HG02938 (cell line): ENCODE measurements at regions not wholly inside any gene's neighbourhood (a gene's known extent, or its start where the extent isn't known, plus 50 kb on each side); places are given as distances from the start of the nearest gene placed in this dataset.
A peak's percentile ranks its signal among the peaks of the same experiment; 100 is the strongest.
"Not testable (repeated sequence)": the region's sequence is repeated elsewhere in the genome, so short reads cannot be mapped to it uniquely, and the experiment has no call there.

Source experiments
- ATAC-seq: cut with Tn5 transposase; IDR thresholded peaks from one replicate; pipeline ENCODE4 v1.9.1; 2021; ENCODE audit warnings: mild to moderate bottlenecking, moderate library complexity; ENCODE audit not compliant: unreplicated experiment

DNA sequence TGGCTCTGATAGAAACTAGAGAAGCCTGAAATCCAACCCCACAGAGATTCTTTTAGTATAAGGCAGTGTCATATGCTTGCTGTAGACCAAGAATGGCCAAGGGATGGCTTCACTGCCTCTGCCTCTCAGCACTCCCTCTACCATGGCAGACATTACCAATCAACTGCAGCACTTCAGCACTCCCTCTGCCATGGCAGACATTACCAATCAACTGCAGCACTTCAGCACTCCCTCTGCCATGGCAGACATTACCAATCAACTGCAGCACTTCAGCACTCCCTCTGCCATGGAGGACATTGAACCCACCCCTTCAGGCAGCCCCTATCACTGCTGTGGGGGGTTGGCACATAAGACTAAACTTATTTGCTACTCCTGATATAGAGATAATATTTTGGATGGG is 287.8 kb downstream of the AACS start:
- ATAC-seq = not testable (repeated sequence)

DNA sequence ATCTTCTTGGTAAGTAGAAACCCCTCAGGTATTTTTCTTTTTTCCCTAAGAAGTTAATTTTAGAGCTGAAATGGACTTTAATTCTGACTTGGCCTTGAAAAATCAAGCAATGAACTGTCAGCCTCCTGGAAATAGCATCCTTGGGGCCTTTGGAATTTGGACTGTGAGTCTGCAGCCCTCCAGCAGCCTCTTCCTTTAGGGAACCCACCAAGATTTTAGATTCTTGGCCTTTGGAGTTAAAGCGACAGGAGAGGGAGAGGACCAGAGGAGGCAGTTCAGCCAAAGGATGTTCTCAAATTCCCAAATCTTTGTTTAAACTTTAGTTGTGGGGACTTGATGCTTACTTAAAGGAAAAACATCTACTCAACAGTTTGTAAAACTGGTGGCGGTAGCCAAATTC is 288.6 kb downstream of the AACS start:
- no peak for ATAC-seq

DNA sequence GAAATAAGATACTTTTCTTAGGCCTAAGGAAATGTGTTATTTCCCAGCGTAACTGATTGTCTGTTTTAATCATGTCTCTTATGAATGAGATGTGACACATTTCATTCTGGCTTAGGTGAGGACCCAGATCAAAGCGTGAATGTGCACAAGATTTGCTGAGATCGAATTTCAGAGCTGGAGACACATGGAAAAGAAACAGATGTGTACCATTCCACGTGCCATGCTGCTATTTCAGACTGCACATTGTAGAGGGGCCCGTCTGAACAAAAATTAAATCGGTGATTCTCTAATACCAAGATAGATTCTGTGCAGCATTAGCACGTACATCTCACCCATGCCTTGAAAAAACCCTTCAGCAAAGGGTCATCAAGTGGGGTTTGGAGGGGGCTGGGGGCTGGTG is 290.4 kb downstream of the AACS start:
- no peak for ATAC-seq

DNA sequence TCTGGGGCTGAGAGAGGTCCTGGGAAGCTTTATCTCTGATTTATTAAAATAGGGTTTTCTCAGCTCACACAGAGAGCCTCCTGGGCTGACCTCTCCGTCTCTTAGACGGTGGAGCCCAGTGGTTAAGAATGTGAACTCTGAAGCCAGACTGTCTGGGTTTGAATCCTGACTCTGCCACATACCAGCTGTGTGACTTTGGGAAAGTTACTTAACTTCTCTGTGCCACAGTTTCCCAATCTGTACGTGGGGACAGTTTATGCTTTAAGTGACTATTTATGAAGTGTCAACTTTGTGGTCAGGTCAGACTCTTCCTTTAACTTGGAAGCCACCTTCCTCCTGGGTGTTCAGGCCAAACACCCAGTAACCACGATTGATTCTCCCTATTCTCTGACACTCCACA is 290.9 kb downstream of the AACS start:
- ATAC-seq = no peak

DNA sequence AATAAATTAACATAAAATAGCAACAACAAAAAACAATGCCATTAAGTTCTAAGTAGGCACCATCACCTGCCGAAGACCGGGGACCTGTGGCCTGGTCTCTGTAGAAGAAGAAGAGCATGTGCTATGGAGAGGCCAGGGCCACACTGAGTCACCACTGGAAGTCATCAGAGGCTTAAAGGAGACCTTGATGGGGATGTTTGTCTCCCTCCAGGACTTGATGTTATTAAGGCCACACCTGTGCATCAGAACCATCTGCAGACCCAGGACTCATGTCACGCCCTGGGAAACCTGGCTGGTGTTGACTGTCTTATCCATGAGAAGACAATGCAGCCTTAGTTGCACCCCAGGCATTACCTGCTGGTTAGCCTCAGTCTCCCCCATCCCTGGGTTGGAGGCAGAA is 292.3 kb downstream of the AACS start:
- no peak for ATAC-seq

DNA sequence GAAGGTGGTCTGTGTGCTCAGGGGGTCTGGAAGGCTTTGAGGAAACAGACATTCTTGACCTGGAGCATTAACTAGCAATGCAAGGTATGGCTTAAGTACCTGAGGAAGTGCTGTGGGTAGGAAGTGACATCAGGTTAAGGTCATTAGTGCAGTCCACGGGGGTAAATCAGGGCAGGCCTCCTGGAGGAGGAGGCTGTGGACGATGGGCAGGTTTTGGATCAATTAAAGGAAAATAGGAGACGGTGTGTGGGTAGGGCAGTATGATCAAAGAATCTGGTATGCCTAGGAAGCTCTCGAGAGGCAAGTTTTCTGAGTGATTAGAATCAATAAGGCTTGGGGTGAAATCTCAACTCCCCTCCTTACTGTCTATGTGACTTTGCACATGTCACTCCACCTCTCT is 295.3 kb downstream of the AACS start:
- no peak for ATAC-seq

DNA sequence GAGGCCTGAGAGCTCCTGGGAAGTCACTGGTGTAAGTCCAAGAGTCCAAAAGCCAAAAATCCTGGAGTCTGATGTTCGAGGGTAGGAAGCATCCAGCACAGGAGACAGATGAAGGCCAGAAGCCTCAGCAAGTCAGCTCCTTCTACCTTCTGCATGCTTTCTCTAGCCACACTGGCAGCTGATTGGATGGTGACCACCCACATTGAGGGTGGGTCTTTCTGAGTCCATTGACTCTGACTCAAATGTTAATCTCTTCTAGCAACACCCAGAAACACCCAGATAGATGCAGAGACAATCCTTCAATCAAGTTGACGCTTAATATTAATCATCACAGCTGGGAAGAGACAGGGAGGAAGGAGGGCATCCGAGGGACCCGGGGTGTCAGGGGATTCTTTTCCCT is 305.8 kb downstream of the AACS start:
- no peak for ATAC-seq

DNA sequence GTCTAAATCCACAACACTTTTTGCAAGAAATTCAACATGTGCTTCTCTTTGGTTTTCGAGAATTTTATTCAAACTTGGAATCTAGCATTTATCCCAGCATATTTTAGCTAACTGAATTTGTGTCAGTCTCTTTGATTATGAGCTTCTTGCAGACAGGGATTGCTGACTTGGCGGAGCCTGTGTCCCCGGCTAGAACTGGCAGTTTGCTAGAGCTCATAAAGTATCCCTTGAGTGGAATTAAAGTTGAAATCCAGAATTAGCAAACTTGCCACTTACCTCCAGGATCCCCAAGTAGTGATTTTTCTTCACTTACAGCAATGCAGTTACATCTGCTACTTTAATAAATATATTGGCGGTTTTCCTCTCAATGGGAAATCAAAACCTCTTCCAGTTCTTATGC is 306.9 kb downstream of the AACS start:
- no peak for ATAC-seq

DNA sequence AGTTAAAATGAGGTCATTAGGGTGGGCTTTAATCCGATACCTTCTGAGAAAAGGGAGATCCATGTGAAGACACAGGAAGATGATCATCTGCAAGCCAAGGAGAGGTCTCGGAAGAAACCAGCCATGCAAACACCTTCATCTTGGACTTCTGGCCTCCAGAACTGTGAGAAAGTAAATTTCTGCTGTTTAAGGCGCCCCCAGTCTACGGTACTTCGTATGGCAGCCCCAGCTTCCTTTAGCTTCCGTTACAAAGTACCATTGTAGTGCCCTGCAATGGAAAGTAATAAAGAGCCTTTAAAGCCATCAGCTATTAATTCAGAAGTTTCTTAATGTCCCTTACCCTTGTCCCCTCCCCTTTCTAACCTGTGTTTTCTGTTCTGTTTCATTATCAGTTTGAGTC is 308.1 kb downstream of the AACS start:
- no peak for ATAC-seq

DNA sequence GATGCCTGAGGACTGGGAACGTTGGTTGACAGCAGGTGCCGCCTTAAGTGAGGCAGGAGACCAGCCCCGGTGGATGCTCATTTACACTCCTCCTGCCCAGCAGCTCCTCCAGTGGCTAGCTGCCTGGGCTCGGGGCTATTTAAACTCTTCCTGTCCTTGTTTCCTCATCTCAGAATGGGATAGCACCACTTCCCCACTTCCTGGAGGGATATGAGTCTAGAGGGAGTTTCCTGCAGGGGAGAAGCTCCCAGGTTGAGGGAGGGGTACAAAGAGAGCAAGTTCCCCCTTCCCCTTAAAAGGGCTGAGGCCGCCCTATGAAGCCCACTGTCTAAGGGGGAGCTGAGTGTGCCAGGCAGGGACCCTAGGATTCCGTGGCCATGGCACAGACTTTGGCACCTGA is 311.2 kb downstream of the AACS start:
- no peak for ATAC-seq

DNA sequence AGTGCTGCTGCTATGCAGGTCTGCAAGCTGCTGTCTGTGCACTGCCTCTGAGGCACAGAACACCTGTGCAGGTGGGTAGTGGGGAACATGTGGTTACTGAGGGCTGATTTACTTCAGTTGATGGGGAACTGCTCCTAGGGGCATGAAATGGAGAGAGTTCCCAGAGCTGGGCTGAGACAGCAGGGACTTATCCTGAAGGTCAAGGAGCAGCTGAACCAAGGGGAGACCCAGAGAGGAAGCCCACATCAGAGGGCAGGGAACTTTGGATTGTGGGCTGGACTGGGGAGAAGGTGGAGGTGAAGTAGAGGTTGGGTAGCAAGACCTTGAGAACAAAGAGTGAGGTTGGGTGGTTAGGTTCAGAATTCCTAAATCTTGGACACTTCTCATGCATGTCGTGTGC is 311.9 kb downstream of the AACS start:
- ATAC-seq = no peak

DNA sequence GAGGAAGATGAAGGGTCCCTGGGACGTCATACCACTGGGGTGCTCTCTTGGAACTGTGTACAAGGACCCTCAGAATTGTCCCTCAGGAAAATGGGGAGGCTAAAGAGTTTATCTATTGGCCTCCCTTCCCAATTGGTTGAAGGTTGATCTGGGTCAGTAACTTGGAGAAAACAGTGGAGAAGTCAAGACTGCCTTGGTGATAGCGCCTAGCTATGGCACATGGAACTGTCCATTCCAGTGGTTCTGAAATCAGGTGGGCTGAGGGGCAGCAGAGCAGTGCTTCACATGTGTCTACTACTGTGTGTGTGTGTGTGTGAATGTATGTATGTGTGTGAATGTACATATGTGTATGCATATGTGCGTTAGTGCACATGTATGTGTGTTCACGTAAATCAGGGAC is 316.1 kb downstream of the AACS start:
- ATAC-seq = no peak

DNA sequence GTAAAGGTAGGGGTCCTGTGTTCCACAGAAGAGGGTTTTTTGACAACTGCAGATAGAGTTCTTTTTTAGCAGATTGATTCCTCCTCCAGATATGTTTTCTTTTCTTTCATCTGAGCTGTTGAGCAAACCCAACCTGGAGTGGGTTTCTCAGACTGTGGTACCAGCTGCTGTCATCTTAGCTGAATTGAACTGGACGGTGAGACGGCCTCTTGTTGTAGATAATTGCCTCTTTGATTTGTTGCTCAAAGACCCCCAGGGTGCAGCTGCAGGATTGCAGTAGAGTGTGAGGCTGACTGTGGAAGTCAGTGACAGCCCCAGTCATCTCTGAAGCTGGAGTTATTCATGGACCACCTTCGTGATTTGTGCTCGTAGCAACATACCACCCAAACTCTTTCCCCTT is 317.7 kb downstream of the AACS start:
- ATAC-seq = no peak

DNA sequence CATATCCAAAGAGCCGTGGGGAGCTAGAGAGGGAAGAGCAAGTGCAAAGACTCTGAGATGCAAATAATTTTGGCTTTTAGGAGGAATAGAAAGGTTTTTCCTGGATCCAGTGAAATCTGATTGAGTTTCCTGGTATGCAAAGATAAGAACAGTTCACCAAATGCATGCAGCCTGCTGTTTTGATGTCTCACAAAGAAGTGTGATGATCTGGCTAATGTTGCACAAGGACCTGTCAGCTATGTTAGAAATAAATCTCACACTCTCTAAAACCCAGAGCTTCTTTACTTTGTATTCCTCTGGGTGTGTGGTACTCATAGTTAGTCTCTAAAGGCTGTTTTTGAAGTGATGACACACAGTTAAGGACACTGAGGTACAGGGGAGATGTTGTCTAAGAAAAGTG is 321.4 kb downstream of the AACS start:
- no peak for ATAC-seq

DNA sequence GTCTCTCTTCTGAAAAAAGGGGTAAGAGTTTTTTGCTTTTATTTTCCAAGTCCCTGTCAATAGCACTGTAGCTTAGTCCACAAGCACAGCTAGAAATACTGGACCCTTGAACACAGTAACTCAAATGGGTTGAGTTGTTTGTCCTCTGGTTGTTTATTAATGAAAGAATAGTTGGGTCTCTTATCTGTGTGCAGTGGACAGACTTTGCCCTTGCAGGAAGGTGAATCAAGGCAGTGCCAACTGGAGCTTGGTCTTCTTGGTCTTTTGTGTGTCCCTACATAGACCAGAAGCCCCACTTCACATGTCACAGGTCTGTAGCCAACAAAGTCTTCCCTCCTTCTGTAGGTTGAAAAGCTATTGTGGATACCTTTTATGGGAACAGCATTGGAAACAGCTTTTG is 322.0 kb downstream of the AACS start:
- ATAC-seq = no peak

DNA sequence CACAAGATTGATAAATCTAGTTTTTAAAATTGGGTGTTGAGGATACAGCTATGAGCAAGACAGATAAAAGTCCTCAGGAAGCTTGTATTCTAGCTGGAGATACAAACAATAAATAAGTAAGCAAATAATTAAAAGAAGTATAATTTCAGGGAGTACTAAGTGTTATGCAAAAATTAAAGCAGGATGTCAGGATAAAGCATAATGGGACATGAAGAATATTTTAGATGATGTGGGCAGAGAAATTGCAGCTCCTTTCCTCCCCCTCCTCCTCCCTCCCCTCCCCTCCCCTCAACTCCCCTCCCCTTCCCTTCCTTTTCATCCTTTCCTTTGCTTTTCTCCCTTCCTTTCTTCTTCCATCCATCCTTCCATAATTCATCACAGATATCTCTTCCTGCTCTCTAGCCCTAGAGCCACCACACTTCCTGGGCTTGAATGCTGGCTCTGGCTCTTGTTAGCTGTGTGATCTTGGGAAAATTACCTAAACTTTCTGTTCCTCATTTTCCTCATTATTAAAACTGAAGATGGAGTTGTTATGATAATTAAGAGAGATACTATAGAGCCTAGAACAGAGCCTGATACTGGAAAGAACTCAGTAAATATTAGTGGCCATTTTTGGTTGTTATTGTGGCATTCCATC is 323.9 kb downstream of the AACS start:
- ATAC-seq = no peak

DNA sequence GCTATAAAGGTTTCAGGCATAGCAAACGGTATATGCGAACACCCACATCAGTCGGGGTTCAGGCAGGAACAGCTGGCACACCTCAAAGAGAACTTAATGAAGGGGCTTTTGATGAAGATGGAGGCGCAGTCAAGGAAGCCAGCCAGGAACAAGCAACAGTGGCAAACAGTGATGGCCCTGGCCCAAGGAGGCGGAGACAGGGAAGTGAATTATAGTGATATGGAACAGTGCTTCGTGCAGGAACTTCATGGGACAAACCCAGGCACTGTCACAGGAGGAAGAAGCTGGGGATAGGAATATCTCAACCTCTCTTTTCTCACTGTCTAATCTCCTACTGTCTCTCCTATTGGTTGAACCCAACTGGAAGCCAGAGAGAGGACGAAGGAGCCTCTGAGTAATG is 328.3 kb downstream of the AACS start:
- ATAC-seq = no peak

DNA sequence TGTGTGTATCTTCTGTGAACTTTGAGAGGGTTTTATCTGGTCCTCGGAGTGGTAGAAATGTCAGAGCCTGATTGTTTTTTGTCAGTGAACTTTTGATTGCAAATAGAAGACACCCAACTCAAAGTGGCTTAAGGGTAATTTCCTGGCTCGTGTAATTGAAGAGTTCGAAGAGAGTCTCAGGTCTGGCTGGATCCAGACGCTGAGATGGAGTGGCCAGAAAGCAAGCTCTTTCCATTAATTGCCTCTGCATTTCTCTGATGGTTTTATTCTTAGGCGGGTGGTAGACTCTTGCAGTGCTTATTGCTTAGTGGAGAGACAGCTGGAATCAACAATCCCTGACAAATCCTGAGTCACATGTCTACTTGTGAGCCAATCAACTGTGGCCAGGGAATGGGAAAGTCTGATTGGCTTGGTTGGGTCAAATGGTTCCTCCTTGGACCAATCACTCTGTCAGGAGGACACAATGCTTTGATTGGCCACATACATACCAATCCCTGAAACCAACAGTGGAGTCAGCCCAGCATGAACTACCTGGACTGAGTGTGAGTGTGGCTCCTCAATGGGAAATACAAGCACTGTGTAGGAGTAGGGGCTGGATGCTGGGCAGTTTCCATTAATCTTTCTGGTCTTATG is 330.5 kb downstream of the AACS start:
- ATAC-seq = no peak

DNA sequence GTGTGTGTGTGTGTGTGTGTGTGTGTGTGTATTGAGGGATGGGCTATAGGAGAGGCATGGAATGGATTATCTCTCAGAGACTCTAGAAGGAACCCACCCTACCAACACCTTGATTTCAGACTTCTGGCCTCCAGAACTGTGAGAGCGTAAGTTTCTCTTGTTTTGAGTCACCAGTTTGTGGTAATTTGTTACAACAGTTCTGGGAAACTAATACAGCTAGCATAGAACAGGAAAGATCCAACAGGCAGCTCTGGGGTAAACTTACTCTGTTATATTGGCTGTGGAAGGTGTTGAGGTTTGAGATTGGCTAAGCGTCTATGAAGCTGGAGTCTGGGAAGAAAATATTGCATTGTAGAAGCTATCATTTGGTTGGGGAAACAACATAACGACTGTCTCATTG is 334.3 kb downstream of the AACS start:
- ATAC-seq = no peak

DNA sequence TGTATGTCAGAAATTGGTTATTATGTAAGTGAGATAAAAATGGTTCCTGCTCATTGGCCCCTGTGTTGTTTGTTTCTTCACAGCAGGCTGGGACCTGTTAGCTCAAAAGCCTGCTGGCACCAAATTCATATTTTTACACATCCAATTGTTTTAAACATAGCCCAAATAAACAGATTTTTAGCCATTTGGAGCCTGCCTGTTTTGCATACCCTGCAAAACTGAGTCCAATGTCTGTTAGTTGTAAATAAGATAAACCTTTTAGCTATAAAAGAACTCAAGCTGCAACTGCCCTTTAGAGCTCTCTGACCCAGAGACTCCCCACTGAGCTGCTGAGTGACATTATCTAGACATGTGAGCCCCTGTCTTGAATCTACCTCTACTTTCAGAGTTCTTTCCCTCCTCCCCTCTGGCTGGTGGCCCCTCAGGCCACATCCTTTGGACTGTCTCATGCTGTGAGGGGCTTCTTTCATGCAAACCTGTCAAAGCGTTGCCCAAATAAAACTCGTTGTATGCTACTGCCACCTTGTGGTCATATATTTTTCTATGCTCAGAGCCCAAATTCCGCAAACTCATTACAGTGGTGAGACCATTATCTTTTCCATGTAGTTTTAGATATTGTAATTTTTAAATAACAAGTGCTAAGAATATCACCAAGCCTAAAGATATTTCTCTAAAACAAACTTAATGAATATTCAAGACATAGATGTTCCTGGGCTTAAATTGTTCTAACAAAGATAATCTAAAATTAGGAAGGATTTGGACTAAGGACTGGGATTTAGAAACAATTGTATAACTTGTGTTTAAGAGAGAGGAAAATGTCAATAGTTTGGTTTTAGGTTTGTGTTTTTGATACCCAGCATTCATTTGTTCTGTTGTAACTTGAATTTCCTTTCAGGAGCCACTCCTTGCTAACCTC is 337.9 kb downstream of the AACS start:
- ATAC-seq = no peak

DNA sequence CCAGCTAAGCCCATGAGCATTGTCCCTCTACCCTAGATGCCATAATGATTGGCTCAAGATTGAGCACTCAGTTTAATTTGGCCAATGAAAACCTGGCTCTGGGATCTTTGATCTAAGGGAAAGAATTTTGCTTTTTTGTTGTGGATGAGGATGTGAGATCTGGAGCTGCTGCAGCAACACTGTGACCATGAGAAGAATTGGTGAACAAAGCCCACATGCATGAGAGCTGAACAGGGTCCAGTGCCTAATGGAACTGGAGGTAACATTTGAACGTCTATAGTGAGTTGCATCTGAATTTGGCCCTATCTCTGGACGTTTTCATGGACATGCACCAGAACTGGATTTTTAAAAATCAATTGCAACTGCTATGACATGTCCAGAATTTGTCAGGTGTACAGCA is 338.6 kb downstream of the AACS start:
- no peak for ATAC-seq

DNA sequence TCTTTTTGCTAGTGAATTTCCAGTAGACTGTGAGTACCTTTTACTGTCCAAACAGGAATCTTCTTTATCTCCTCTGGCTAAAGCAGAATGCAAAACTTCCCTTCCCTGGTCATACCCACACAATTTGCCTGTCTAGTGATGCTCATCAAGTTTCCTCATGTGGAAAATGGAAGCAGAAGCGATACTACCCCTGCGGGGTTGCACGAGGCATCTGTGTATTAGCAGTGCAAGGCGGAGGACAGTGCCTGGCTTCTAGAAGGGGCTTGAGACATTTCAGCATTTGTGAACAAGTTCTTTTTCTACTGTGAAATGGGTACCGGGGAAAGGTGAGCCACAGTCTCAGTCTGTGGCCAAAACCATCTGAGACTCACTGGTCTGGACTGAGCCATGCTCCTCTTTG is 340.9 kb downstream of the AACS start:
- ATAC-seq = peak; percentile 94
